ENCODE measurements at regions not wholly inside any gene's neighbourhood (a gene's known extent, or its start where the extent isn't known, plus 50 kb on each side); places are given as distances from the start of the nearest gene placed in this dataset.

- H3K36me3 ChIP-seq (ENCODE audit: control insufficient read depth, insufficient read depth, low read length), result no peaks in the 10 kb centered on the region
- no peak for DNase-seq (ENCODE audit: low read depth)
- TF ChIP-seq CTCF (IDR thresholded peaks at IDR 0.05; ENCODE audit: insufficient read depth, low read length, poor library complexity, severe bottlenecking), result no peak
These were observed 55.0 kb downstream of the GPR6 start for GRCh38 chr6:110033101-110033500.

GRCh38 chr6:110033749-110034666 lies 55.9 kb downstream of the GPR6 start:
- H3K4me3 ChIP-seq (ENCODE audit: low read depth, low read length), result no peak overlapping the region

More at GRCh38 chr6:110033101-110033500, 55.0 kb downstream of the GPR6 start:
- Histone ChIP-seq H3K4me3 (ENCODE audit: low read depth, low read length) (no peak overlapping the region), H3K27me3 (ENCODE audit: control insufficient read depth, insufficient read depth, low read length) (no peaks in the 10 kb centered on the region)

DNA sequence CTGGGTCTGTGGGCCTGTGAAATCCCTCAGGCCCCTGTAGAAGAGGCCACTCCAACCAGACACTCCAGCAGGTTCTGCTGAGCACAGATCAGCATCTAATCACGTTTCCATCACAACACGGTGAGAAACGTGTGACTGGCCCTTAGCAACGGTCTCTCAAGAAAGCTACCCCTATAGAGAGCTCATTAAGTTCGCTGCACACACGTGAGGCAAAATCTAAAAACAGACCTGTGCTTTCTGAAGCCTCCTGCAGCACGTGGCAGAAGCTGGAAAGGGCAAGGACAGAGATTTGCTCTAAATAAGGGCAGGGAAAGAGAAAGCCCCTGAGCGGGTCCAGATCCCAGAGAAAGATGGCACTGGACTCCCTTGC lies 56.5 kb downstream of the GPR6 start:
- H3K27me3 ChIP-seq (ENCODE audit: control insufficient read depth, insufficient read depth, low read length), result no peaks in the 10 kb centered on the region
- no peak overlapping the region for H3K4me3 ChIP-seq (ENCODE audit: low read depth, low read length)
- no peak for TF ChIP-seq CTCF (IDR thresholded peaks at IDR 0.05; ENCODE audit: insufficient read depth, low read length, poor library complexity, severe bottlenecking)
- no peaks in the 10 kb centered on the region for H3K36me3 ChIP-seq (ENCODE audit: control insufficient read depth, insufficient read depth, low read length)
- DNase-seq (ENCODE audit: low read depth), result no peak

More at GRCh38 chr6:110033749-110034666, 55.9 kb downstream of the GPR6 start:
- no peak for DNase-seq (ENCODE audit: low read depth)
- Histone ChIP-seq H3K36me3 (ENCODE audit: control insufficient read depth, insufficient read depth, low read length) (no peaks in the 10 kb centered on the region), H3K27me3 (ENCODE audit: control insufficient read depth, insufficient read depth, low read length) (no peaks in the 10 kb centered on the region)
- no peak for TF ChIP-seq CTCF (IDR thresholded peaks at IDR 0.05; ENCODE audit: insufficient read depth, low read length, poor library complexity, severe bottlenecking)

DNA sequence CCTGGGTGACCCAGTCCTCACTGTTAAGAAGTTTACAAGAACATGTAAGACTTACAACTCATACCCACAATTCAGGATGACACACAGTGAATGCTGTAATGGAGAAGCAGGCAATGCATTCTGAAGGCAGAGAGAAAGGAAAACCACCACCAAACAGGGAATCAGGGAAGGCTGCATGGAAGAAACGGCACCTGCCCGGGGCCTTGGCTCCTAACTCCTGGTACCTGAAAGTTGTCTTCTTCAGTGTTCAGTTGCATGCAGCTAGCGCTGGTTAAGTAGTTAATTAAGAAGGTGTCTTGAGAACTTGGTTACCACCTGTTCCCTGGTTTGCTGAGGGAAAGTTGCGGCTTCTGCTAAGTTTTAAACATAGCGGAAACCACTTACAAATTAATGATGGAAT lies 57.2 kb downstream of the GPR6 start:
- H3K27me3 ChIP-seq (ENCODE audit: control insufficient read depth, insufficient read depth, low read length), result no peaks in the 10 kb centered on the region
- no peak overlapping the region for H3K4me3 ChIP-seq (ENCODE audit: low read depth, low read length)
- TF ChIP-seq CTCF (IDR thresholded peaks at IDR 0.05; ENCODE audit: insufficient read depth, low read length, poor library complexity, severe bottlenecking), result no peak
- H3K36me3 ChIP-seq (ENCODE audit: control insufficient read depth, insufficient read depth, low read length), result no peaks in the 10 kb centered on the region
- DNase-seq (ENCODE audit: low read depth), result no peak

DNA sequence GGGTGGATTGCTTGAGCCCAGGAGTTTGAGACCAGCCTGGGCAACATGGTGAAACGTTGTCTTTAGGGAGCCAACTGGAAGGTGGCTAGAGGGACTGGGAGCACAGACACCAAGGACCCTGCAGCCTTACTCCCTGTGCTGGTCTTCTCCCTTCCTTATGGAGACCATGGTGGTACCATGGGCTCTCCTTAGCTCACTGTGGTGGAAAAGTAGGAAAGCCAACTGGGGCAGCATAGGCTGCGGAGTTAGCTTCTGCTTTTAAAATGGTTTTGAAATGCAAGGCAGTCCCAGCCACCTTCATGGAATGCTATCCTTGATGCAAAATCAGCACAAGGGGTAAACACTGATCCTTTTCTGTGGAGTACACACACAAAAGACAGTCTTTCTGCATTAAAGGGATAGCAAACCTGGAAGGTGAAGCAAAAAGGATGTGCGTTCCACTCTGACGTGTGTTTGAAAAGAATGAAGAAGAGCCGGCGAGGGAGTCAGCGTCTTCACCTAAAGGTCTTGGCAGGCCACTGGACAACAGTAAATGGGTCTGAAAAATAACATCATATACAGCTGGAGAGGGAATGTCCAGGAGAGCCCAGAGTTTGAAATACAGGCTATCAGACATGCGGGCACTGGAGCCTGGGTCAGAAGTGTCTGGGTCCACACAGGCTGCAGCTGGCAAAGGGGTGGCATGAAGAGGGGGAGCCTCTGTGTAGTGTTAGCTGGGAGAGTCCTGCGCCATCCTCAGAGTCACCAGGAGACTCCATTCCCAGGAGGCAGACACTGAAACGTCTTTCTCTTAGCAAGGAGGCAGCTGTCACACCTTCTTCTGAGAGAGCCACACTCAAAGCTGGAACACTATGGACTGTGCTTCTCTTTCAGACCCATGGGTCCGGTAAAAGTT lies 58.5 kb downstream of the GPR6 start:
- Histone ChIP-seq H3K4me3 (ENCODE audit: low read depth, low read length) (no peak overlapping the region), H3K27me3 (ENCODE audit: control insufficient read depth, insufficient read depth, low read length) (no peaks in the 10 kb centered on the region), H3K36me3 (ENCODE audit: control insufficient read depth, insufficient read depth, low read length) (no peaks in the 10 kb centered on the region)
- TF ChIP-seq CTCF (IDR thresholded peaks at IDR 0.05; ENCODE audit: insufficient read depth, low read length, poor library complexity, severe bottlenecking), result no peak
- DNase-seq (ENCODE audit: low read depth), result no peak

Measured in kidney epithelial cell (primary cell).